Activated naive CD4-positive, alpha-beta T cell (primary cell): ENCODE measurements at regions not wholly inside any gene's neighbourhood (a gene's known extent, or its start where the extent isn't known, plus 50 kb on each side); places are given as distances from the start of the nearest gene placed in this dataset.
"Not testable (repeated sequence)": the region's sequence is repeated elsewhere in the genome, so short reads cannot be mapped to it uniquely, and the experiment has no call there.

Source experiments
- DNase-seq, 4 experiments: peaks; one replicate each; lab custom pipeline; 2025; lab: John Stamatoyannopoulos, UW

DNA sequence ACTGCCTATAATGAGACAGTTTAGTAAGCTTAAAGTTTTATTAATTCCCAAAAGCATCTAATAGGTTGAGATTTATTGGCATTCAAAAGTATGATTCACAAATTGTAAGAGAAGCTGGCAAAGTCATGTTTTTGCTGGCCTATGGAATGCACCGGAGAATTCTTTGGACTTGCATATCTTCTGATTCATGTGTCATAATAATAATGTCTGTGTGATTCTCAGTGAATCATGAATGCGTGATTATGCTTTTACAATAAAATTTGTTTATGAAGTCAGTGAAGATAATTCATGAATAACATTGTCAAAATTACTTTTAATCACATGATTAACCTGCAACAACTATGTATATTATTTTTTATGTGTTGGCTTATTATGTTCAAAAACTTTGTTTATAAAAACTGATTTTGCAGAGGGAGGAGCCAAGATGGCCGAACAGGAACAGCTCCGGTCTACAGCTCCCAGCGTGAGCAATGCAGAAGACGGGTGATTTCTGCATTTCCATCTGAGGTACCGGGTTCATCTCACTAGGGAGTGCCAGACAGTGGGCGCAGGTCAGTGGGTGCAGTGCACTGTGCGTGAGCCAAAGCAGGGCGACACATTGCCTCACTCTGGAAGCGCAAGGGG lies 389.2 kb downstream of the SRGAP2C start:
- DNase-seq, result not testable (repeated sequence)

DNA sequence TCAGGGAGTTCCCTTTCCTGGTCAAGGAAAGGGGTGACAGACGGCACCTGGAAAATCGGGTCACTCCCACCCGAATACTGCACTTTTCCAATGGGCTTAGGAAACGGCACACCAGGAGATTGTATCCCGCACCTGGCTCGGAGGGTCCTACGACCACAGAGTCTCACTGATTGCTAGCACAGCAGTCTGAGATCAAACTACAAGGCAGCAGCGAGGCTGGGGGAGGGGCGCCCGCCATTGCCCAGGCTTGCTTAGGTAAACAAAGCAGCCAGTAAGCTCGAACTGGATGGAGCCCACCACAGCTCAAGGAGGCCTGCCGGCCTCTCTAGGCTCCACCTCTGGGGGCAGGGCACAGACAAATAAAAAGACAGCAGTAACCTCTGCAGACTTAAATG lies 389.7 kb downstream of the SRGAP2C start:
- DNase-seq, result not testable (repeated sequence)

DNA sequence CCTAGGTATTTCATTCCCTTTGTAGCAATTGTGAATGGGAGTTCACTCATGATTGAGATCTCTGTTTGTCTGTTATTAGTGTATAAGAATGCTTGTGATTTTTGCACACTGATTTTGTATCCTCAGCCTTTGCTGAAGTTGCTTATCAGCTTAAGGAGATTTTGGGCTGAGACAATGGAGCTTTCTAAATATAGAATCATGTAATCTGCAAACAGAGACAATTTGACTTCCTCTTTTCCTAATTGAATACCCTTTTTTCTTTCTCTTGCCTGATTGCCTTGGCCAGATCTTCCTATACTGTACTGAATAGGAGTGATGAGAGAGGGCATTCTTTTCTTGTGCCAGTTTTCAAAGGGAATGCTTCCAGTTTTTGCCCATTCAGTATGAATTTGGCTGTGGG lies 398.1 kb downstream of the SRGAP2C start:
- DNase-seq, result not testable (repeated sequence)

DNA sequence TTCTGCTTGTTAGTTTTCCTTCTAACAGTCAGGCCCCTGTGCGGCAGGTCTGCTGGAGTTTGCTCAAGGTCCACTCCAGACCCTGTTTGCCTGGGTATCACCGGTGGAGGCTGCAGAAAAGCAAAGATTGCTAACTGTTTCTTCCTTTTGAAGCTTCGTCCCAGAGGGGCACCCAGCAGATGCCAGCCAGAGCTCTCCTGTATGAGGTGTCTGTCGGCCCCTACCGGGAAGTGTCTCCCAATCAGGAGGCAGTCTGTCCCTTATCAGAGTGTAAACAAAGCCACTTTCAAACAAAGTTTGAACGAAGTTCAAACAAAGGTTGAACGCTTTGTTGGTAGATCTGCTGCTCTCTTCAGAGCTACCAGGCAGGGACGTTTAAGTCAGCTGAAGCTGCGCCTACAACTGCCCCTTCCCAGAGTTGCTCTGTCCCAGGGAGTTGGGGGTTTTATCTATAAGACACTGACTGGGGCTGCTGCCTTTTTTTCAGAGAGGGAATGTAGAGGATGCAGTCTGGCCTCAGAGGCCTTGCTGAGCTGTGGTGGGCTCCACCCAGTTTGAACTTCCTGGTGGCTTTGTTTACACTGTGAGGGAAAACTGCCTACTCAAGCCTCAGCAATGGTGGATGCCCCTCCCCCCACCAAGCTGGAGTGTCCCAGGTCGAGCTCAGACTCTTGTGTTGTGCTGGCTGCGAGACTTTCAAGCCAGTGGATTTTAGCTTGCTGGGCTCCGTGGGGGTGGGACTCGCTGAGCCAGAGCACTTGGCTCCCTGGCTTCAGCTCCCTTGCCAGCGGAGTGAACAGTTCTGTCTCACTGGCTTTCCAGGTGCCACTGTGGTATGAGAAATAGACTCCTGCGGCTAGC lies 401.8 kb downstream of the SRGAP2C start:
- no peak for DNase-seq

DNA sequence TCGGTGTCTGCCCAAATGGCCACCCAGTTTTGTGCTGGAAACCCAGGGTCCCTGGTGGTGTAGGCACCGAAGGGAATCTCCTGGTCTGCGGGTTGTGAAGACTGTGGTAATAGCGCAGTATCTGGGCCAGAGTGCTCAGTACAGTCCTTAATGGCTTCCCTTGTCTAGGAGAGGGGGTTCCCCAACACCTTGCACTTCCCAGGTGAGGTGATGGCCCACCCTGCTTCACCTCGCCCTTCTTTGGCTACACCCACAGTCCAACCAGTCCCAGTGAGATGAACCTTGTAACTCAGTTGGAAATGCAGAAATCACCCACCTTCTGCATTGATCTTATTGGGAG lies 402.4 kb downstream of the SRGAP2C start:
- no peak for DNase-seq

DNA sequence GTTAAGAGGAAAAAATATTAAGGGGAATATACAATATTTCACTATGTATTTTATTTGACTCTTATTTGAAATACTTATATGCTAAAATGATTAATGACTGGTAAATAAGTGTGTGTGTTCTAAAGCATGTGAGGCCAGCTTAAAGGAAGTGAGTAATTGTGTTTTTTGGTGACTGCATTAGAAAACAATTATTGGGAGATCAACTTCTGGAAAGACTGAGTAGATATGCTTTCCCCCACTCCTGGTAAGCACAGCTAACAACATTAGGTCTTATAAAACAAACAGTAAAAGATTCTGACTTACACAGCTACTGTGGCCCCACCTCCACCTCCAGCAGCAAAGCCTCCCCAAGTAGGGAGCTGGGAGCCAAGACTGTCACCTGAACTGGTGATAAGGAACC lies 403.0 kb downstream of the SRGAP2C start:
- no peak for DNase-seq

DNA sequence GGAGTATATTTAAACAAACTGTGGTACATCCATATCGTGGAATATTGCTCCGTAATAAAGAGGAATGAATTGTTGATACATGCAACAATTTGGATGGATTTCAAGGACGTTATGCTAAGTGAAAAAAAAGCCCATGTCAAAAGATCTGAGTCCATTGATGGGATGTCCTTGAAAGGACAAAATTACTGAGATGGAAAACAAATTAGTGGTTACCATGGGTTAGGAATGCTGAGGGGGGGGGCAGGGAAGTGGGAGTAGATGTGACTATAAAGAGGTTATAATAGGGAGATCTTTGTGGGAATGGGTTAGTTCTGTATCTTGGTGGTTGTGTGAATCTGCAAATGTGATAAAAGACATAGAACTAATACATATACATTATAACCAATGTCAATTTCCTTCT lies 409.3 kb downstream of the SRGAP2C start:
- DNase-seq, result no peak

DNA sequence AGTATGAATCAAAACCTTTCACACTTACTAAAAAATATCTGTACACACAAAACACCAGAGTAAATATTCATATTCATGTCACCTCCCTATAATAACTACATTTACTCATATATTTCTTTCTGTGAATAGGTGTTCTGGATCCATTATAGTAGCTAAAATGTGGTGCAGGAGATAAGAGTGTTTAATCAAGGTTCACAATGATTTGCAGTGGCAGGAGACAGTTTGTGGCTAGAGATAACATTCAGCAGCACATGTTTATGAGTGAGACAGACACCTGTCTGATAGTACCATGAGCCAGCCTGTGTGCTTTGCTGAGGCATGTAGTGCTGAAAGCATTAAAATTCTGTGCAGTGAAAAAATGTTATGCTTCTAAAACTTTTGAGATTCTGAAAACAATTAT lies 410.3 kb downstream of the SRGAP2C start:
- DNase-seq, result no peak

DNA sequence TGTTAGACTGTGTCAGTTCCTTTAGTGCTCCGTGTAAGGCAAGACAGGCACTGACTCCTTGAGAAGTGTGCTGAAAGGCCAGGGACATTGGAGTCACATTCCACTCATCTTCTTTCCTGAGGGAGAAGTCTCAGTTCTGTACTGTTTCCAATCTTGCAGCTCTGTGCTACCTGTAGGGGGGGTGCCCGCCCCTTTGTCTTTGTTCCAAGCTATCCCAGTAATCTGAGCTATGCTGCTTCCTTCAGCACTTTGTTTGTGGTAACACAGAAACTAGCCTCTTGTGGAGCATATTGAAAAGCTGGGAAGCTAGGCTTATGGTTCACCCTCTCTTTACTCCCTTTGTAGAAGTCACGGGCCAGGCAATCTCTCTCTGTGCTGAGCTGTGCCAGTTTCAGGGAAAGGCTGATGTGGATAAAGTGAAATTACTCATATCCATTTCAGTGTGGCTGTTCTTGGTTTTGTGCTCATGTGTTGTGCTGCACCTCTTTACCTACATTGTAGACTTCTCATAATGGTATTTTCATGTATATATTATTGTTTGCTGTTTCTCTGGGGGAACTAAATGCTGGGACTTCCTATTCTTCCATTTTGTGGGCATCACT lies 420.2 kb downstream of the SRGAP2C start:
- not testable (repeated sequence) for DNase-seq

DNA sequence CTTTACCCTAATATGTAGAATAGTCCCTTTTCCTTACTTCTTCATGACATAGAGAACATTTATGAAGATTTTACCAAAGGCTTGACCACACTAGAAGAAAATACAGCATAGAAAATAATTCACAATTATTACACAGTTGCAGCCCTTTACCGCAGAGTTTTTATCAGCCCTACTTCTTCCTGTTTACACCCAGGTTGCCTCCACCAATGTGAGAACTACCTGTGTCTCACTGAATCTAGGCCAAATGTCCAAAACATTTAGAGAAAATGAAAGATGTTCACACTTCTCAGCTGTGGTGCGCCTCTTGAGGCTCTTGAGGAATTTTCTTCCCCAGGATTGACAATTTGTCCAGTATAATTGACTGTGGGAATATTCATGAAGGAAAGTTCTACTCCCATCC lies 422.7 kb downstream of the SRGAP2C start:
- DNase-seq, result not testable (repeated sequence)
